CD4-positive, alpha-beta T cell treated with Interleukin-6 for 4 hours (primary cell): ENCODE measurements at regions not wholly inside any gene's neighbourhood (a gene's known extent, or its start where the extent isn't known, plus 50 kb on each side); places are given as distances from the start of the nearest gene placed in this dataset.
"Not testable (repeated sequence)": the region's sequence is repeated elsewhere in the genome, so short reads cannot be mapped to it uniquely, and the experiment has no call there.

ENCODE experiments used
- DNase-seq: peaks from one replicate; pipeline ENCODE4 v3.0.0-alpha.2; 2020; ENCODE audit warnings: mixed read lengths

DNA sequence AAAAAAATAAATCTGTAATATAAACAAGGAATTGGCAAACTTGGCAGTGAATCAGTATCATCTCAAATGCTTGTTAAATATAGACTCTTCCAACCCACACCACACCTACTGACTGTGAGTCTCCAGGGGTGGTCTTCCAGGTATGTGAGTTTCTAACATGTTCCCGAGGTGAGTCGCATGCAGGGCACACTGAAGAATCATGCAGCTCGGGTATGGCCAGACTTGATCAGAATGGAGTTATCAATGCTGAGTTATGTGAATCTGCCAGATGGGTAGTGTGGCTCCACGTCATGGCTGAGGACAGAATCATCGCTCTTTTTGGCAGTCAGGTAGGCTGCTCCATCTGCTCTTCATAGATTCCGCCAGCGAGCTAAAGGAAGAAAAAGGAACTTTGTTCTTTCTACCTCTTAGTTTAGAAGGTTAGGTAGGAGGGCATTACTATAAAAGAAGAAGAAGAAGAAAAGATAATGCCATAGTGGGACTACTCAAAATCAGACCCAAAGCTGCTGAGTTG, 1279.7 kb upstream of the ZEB2 start:
- DNase-seq: no peak

DNA sequence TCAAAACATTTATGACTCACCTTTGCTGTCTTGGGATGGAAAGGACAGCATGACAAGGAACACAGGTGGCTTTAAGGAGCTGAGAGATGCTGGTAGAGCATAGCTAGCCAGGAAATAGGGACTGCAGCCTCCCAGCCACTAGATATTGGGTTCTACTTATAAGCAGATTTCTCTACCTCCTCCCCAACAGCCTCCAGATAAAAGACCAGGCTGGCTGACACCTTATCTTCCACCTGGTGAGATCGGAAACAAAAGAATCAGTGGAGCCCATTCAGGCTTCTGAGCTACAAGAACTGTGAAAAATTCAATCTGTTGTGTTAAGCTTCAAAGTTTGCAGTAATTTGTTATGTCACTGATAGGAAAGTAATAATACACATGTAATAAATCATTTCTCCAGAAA, 1278.5 kb upstream of the ZEB2 start:
- DNase-seq: no peak

DNA sequence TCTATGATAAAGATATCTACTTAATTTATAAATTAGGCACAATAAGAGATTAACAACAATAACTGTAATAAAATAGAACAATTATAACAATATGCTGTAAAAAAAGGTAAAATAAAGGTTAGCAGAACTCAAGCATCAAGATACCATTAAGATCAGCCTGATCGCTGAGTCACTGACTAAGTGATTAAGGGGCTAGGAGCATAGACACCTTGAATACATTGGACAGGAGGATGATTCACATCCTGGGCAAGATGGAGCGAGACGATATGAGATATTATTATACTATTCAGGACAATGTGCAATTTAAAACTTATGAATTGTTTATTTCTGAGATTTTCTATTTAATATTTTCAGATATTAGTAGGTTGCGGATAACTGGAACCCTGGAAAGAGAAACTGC, 1277.8 kb upstream of the ZEB2 start:
- DNase-seq: no peak

DNA sequence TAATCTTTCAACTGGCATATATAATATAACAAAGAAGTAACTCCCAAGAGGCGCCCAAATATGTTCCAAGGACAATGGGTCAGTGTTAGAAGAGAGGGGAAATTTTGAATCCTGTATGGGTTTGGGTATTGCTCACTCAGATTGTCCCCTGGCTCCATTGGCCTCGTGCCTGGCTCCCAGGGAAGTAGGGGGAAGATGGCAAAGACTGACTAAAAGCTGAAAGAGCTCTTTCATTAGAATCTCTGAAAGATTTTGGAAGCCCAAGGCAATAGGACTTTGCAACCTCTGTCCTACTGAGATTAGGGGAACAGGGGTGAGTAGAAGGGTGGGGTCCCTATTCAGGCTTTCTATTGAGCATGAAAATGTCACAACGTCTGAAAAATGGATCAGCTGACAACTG, 1272.8 kb upstream of the ZEB2 start:
- DNase-seq: no peak

DNA sequence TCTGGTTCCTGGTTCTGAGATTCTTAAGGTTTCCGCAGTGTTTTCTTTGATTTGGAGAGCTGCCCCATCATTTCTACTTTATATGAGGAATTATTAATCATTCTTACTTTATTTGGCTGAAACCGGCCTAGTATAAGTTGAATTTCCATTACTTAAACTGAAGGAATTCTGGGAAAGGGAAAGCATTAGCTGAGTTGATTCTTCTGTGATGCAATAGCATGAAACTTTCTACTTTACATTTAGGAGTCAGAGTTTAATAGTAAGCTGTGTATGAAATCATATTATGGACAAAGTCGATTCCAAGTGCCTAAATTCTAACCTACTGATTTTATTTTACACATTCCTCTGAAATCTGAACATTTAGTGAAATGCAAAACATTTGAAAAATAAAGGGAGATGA, 1269.7 kb upstream of the ZEB2 start:
- no peak for DNase-seq

DNA sequence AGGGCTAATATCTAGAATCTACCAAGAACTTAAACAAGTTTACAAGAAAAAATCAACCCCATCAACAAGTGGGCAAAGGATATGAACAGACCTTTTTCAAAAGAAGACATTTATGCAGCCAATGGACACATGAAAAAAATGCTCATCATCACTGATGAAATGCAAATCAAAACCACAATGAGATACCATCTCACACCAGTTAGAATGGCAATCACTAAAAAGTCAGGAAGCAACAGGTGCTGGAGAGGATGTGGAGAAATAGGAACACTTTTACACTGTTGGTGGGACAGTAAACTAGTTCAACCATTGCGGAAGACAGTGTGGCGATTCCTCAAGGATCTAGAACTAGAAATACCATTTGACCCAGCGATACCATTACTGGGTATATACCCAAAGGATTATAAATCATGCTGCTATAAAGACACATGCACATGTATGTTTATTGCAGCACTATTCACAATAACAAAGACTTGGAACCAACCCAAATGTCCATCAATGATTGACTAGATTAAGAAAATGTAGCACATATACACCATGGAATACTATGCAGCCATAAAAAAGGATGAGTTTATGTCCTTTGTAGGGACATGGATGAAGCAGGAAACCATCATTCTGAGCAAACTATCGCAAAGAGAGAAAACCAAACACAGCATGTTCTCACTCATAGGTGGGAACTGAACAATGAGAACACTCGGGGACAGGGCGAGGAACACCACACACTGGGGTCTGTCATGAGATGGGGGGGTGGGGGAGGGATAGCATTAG, 1267.9 kb upstream of the ZEB2 start:
- DNase-seq: not testable (repeated sequence)

DNA sequence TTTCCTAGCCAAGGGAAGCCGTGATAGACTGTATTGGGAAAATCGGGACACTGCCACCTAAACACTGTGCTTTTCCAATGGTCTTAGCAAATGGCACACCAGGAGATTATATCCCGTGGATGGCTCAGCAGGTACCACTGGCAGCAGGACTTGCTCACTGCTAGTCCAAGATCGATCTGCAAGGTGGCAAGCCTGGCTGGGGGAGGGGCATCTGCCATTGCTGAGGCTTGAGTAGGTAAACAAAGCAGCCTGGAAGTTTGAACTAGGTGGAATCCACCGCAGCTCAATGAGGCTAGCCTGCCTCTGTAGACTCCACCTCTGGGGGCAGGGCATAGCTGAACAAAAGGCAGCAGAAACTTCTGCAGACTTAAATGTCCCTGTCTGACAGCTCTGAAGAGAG, 1262.7 kb upstream of the ZEB2 start:
- not testable (repeated sequence) for DNase-seq

DNA sequence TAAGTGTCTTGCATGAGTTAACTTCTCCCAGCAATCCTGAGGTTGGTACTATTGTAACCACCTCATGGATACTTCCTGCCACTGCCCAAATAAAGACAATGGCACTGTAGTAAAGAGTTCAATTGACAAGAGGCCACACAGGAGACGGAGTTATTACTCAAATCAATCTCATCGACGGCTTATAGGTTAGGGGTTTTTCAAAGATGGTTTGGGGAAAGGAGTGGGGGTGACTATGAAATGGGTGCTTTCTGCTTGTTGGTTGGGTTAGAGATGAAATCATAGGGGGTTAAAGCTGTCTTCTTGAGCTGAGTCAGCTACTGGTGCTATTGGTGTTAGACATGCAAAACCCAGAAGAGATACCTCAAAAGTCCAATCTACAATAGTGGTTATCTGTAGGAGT, 1258.0 kb upstream of the ZEB2 start:
- DNase-seq: no peak

DNA sequence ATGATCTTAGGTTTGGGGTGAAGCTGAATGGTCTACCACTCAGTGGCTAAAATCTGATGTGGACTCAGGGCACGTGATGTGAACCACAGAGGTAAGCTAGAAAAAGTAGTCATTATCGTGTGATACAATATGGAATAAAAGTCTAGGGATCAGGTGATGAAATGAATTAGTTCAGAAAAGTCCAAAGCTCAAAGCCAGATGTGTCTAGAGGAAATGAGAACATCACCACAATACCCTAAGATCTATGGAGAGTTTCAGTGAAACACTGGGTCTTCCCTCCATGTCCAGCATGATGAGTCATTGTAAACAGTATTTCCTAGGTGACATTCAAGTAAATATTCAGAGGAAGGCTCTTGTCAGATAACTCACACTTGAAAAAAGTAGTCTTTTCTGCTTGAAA, 1257.4 kb upstream of the ZEB2 start:
- no peak for DNase-seq

DNA sequence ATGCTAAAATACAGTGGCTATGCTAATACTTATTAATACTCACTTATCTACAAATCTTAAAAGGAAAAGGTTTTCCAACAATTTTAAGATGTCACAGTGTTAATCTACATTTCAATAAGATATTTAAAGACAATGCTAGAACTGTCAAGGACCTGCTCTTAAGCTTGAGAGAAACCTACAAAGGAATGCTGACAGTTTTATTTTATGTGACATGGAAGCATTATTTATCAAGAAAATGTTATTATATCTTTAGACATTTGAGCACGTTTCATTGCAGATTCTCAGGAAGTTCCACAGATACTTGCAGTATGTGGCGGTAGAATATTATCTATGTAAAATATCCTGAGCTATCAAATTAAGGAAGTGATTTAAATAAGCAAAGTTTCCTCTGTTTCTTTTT, 1255.7 kb upstream of the ZEB2 start:
- no peak for DNase-seq

DNA sequence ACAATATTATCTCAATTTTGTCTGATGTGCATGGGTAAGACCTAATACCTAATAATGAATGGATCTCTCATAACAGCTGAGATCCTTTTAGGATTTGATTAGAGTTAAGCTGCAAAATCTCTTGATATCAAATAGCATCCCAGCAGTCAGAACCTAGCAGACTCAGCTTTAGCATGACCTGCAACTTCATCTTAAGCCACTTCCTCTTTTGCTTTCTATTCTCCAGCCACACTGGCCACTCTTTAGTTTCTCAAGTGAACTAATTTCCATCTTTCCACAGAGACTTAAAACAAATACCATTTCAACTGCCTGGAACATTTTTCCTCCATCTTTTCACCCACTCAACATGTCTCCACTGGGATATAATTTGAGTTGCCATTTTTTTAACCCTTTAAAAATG, 1251.6 kb upstream of the ZEB2 start:
- DNase-seq: no peak

DNA sequence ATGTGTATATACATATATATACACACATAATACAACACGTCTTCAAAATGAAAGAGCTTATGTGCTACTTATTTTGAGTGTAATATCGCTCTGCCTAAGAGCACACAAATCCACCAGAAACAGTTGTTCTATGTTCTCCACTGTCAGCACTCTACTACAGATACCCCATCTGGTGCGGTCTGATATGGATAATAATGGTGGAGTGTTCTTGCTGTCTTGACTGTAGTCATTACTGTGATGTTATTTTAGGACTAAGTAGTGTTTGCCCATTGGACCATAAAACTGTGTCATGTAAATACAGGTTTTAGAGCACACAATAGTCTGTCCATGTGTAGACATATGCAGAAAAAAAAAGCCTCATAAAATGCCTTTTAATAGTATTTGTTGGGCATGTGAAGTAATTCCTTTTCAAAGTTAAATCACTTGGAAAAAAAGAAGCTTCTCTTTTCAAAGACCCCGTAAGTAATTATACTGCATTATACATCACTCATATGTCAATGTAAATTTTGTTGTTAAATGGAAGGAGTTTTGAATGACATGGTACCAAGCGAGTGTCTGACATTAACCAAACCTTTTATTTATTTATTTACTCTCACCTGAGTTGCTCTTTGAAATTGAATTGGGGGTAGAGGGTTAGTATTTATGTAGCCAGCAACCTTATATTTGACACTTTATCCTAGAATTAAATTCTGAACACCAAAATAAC, 1249.2 kb upstream of the ZEB2 start:
- DNase-seq: no peak

DNA sequence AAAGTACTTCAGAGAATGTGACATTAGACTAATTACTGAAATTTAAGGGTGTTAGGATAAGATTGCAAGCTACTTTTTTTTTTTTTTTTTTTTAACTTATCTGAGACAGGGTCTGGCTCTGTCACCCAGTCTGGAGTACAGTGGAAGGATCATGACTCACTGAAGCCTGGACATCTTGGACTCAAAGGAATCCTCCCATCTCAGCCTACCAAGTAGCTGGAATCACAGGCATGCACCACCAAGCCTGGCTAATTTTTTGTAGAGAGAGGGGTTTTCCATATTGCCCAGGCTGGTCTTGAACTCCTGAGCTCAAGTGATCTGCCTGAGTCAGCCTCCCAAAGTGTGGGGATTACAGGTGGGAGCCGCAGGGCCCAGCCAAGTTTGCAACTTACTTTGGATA, 1246.0 kb upstream of the ZEB2 start:
- DNase-seq: no peak

DNA sequence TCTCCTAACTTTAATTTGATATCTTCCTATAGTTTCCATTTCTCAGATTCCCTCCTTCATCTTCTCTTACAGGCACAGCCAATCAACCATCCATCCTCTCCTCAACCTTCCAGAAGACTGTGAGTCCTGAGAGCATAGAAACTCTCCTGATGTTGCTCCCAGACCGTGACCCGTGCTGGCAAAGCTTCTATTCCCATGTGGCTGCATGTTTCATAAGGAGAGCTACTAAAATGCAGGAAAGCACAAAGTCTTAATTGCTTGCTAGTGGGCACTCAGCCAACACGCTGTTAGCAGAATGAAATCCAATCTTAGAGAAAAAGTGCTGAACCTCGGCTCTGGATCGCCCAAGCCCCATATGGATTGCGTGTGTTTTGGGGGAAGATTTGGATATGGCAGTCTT, 1244.7 kb upstream of the ZEB2 start:
- no peak for DNase-seq

DNA sequence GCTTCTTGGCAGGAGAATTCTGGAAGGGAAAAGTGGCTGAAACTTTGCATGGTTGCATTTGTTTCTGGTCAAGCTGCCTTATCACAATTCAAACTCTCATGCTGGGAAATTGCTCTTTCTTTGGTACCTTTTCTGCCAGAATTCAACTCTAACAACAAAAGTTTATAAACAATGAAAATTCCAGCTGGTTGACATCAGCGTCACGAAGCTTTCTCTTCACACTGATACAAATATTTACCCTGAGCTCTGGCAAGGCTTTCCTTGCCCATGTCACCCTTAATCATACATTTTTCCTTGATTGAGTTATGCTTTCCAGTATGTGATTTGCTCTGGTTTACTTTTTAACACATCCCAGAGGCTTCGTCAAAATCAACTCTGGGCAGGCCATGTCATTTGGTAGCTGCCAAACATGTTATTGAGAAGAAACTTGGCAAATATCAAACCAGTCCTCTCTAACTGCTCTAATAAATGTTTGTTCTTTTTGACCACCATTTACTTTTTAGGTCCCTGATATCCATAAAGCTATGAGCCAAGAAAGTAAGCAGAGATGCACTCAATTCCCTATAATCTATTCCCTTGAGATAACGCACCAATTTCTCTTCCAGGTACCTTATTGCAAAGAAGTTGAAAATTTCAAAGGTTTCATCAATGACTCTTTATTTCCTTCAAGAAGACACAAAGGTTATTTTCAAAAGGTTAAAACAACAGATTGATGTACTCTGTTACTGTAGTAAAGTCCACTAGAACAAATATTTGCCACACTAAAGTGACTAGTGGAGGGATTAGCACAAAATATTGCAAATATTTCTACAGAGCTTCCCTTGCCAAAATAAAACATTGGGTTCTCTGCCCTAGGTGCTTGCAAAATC, 1241.1 kb upstream of the ZEB2 start:
- DNase-seq: no peak

DNA sequence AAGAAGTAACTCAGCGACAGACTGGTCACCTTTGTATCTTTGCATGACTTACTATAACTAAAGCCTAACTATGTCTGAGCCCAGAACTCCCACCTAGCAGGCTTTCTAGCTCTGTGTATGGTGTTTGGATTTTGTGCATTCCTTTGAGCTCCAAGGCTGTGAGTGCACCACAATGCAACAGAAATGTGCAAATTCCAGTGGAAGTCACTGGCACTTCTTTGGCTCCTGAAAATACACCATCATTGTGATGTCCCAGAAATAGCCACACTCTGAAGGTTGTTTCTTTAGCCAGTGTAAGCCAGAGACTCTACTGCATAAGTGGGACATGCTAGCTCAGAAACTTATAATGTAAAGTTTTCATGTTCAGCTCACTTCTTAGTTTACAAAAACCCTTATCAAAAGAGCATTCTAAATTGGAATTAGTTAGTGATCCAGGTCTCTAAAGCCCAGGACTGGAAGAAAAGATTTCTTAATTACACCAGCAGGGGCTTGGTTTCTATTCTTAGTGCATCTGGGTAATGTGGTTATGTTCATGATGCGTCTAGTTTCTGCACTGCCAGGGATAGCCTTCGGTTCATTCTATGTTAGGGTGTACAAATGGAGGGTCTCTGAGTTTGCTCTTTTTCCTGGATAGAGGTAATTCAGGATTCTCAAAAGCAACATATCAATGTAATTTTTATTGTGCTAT, 1239.5 kb upstream of the ZEB2 start:
- no peak for DNase-seq

DNA sequence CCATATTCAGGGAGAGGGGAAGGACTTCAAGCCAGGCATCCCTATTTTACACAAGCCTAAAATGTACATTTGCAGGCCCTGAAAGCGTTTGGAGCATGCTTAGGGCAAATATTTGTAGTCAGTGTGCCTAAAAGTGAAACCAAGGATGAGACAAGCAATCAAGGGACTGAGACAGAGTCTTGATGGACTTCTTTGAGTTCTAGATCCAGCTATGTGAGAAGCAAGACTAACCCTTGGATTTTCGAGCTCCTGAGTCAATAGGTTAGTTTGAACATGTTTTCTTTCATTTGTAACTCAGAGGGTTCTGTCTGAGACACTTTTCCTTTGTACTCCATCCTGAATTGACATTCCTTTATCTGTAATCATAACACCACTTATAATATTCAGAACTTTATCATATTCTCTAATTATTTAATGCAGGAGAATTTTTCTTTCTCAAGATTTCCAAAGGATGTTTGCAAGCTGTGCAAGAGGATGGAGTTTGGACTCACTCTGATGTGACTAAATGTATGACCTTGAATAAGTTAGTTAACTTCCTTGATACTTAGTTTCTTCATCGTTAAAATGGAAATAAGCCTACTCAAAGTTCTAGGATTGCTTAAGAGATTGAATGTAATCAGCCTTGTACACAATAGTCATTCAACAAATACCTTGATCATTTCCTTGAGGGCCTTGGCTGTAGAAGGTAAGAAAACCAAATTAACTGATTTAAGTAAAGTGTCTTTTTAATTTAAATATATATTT, 1237.8 kb upstream of the ZEB2 start:
- DNase-seq: no peak

DNA sequence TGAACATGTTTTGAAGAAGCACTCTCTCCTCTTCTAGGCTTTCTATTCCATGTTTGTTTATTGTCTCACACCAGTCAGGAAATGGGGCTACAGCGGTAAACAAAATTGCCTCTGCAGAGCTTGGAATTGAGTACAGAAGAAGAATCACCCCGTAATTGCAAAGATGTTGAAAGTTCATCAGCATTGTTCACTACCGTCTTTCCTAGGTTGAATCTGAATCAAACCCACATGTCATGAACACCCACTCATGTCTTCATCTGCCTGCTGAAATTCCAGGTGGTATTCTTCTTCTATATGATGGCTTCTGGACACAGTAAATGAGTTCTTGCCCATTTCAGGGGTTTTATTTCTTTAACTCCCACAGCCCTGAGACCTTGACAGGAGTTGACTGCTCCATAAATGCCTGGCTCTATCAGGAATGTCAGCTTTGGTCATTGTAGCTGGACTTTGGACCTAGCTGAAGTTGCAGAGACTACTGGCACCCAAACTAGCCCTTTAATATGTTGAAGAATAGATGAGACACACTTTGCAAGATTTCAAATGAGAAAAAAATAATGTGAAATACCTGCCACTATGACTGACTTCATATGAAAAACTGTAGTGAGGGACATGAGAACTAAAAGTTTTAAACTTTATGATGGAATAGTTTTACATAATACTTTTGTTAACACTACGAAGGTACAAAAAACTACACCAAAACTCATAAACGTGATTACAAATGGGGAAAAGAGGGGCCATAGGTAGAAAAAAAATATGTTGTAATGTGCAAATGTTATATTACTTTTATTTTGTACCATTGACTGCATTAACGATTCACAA, 1235.3 kb upstream of the ZEB2 start:
- DNase-seq: no peak

DNA sequence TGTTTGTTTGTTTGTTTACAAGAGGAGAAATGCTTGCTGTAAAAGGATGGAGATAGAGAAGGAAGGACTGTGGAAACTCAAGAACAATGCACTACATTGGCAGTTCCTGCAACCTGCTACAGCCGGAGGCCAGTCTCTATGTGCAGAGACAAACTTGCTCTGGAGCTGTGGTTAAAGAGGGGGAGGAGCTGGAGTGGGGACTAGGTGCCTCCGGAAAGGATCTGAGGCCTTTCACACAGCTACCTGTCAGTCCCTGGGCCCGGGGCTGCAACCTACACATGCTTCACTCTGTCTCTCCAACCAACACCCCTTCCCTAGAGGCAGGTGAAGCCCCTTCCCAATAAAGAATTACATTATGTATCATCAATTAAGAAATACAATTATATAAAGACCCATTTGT, 1234.0 kb upstream of the ZEB2 start:
- DNase-seq: no peak

DNA sequence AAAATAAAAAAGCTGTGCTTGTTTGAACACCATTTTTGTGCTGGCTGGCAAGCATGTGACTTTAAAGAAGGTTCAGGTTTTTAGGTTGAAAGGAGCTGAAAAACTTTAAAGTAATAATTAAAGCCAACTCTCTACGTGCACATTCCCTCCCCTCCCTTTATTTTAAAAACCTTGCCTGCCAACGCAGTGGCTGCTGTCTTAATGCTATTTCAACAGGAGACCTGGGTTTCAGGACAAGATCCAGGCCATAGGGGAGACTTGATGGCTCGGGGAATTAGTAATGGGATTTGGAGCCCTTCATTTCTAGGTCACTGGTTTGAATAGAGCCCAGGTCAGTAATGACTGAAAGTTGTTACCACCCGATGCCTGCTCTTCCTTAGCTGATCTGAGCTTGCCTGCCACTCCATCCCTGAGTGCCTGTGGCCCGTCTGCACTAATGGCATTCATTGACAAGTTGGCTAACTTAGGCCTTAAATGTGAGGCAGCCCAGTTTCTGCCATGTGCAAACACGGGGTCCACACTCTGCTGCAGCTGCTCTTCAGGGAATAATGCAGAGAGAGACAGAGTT, 1233.2 kb upstream of the ZEB2 start:
- no peak for DNase-seq
